ENCODE measurements at regions not wholly inside any gene's neighbourhood (a gene's known extent, or its start where the extent isn't known, plus 50 kb on each side); places are given as distances from the start of the nearest gene placed in this dataset.

DNA sequence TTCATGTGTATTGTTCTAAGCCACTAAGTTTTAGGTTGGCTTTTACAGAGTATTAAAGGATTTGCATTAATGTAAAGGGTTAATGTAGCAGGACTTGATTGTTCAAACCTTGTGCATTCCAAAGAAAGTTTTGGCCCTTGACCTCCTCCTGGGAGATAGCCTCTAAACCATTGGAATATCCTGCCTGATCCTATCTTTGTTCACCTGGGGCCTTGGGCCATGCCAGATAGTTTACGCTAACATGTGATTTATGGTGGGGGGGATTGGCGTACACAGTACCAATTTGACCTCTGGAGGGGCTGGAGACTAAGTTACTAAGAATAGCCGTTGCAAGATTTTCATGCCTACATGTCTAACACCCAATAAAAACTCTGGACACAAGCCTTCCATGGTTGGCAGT, 1002.7 kb upstream of the PABPC4L start:
- no peak for DNase-seq

DNA sequence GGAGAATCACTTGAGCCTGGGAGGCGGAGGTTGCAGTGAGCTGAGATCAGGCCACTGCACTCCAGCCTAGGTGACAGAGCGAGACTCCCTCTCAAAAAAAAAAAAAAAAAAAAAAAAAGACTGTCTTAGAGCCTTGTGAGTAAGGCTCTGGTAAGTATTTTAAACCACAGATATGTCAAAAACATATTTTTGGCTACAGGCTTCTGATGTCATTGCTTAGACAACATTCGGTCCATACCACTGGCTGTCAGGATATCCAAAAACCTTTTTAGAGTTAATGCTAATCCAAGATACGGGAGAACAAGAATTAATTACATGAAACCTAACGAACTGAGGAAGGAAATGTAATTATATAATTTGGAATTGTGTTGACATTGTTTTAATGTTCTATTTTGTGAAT, 999.5 kb upstream of the PABPC4L start:
- DNase-seq: no peak

DNA sequence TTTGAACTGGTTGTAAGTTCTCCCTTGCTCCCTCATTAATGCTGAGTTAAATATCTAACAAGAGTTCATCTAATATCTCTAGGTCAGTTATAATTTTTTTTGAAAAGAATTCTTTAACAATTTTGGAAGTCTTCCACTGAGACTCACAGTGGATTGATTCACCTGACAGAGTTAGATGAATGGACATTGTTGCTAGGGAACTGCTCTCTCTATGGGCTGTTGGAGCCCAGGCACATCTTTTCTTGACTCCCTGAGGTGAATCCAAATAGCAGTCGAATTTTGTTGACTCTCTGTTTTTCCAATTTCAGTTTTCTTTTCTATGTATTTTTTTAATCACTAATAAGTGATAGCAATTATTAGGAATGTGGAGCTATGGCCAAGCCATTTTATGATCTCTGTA, 996.1 kb upstream of the PABPC4L start:
- no peak for DNase-seq

DNA sequence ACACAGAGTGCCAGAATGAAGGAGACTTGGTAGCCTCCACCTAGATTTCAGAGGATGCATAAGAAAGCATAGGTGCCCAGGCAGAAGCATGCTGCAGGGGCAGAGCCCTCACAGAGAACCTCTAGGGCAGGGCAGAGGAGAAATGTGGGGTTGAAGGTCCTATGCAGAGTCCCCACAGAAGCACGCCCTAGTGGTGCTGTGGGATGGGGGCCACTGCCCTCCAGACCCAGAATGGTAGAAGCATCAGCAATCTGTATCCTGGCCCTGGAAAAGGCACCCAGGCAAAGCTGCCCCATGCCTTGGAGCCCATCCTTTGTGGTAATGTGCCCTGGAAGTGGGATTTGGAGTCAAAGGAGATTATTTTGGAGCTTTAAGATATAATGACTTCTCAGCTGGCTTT, 992.9 kb upstream of the PABPC4L start:
- DNase-seq: no peak

DNA sequence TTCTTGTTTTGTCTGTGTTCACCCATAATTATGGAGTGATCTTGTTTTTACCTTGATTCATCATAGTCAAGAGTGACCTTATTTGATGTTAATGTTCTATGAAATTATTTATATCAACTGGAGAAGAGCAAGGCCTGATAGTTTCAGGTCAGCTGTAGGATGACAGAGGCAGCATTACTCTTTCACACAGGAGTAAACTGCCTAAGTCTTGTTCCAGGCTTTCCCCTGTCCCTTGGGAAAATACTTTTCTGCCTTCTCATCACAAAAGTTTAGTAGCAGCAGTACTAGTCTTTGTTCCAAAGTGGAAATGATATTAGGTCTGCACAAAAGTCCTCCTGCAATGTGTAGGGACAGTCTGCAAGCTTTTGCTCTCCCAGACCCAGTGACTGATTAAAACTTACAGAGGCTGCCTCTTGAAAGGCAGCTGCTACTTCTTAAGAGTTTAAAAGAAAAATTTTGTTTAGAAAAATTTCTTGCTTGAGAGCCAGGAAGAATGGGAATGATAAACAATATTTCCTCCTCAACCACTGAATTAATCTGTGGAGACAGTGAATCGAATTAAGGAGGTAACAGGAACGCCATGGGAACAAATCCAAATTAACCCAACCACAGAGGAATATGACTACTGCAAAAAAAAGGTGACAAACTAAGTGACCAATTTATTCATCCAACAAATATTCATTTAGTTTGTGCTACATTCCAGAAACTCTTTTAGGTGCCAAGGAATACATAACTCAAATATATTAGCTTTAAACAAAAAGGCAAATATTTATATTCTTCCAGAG, 991.4 kb upstream of the PABPC4L start:
- no peak for DNase-seq

DNA sequence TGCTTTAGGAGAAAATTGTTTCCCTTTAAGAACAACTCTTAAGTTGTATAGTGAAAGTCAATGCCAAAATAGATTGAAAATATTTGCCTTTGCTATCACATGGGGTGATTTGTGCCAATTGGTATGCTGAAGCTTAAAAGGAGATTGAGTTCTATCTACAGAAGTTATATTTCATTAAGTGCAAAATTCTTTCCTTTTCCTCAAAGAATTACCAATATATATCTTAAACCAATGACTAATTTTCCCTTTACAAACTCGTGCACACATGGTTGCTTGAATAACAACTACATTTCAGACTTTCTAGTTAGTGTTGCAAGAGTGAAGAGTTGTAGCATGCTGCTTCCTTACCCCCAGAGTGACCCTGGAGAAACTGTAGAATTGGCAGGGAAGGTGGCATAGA, 990.0 kb upstream of the PABPC4L start:
- DNase-seq: no peak

DNA sequence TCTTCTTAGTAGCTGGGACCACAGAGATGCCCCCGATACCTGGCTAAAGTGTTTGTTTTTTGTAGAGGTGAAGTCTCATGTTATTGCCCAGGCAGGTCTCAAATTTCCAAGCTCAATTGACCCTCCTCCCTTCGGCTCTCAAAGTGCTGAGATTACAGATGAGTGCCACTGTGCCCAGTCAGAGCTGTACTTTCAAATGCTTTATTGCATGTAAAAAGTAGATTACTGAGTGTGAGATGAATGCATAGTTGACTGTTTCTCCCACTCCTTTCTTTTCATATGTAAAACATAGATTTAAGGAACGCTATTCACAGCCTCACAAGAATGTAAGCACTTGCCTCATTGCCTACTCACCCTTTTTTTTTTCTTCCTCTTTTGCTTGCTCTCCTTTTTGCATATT, 984.4 kb upstream of the PABPC4L start:
- no peak for DNase-seq

DNA sequence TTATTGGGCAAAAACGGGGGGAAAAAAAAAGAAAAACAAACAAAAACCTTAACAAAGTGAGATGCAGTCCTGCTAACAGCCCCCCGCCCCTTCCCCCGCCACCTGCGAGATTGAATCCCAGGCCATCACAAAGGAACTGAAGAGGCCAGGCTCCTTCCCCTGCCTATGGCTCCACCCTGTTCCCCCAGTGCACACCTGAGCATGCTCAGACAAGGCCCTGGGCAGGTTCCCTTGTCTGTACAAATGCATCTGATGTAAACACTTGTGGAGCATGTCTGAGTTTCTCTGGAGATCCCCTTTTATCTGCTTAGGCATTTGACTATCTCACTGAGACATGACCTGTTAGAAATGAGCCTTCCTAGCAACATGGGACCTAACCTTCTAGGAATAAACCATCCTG, 983.7 kb upstream of the PABPC4L start:
- no peak for DNase-seq

DNA sequence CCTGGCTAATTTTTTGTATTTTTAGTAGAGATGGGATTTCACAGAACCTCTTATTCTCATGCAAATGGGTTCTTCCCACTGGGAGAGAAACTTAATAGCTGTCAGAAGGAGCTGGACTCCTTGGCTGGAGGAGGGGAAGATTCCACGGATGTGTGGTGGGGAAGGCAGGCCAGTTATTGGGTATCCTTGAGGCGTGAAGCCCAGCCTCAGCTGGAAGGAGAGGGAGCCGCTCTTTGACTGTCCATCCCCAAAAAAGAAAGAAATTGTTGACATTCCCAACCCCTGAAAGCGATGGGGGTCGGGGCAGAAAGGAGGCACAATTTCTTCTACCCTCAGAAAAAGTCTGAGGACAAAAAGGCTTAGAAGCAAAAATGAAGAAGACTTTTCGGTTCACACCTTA, 983.1 kb upstream of the PABPC4L start:
- DNase-seq: no peak

DNA sequence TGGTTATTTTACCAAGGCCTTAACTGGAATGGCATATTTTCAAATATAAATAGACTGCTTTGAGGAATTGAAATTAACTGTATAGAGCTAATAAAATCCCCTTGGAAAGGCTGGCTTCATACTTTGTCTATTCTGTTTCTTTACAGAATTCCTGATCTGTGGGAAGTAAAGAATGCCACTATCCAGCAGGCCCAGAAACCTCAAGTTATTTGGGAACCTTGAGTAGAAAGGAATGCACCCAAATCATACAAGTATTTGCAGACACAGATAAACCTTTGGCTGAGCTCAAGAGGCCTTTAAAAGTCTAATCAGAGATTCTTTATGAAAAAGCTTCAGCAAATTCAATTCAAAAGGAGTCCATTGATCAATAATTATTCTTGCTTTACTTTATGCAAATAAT, 975.7 kb upstream of the PABPC4L start:
- DNase-seq: no peak

DNA sequence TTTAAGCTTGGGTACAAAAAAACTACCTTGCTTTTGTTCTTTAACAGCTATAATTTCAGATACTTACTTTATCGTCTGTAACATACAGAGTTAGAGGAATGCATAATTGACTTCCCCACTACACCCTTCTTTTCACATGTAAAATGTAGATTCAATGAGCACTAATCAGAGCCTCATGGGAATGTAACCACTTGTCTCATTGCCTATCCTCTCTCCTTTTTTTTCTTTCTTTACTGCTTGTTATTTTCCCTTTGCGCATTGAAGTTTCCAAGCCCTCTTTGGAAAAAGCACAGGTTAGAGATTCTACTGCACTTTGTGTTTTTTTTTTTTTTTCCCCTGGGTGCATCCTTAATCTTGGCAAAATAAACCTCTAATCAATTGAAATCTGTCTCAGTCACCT, 965.1 kb upstream of the PABPC4L start:
- no peak for DNase-seq

DNA sequence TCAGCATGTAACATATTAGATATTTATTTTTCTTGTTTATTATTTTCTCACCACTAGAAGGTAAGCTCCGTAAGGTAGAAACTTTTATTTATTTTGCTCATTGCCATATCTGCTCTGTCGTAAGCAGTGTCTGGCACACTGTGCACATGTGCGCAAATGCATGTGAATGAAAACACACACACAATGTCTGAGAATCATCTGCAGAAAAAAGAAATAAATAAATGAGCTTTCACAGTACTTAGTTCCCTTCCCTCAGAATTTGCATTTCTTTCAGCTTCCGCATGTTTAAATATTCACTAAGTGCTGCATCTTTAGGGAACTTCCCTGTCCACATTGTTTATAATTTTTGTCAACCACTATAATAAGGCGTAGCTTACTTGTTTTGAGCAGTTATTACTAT, 963.0 kb upstream of the PABPC4L start:
- no peak for DNase-seq

DNA sequence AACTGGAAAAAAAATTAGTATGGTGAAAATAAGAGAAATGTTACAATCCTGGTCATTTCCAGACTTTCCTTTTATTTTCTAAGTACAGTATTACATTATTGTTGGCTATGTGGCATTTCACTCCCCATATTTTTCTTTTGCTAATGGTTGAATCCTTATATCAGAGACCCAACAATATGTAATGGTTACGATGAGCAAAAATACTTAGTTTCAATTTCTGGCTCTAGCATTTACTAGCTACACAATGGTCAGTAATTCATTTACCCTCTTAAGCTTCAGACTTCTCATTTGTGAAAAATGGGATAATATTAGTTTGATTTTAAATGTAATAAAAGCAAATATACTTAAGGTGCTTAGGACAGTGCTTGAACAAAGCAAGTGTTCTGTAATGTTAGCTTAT, 942.9 kb upstream of the PABPC4L start:
- DNase-seq: no peak

DNA sequence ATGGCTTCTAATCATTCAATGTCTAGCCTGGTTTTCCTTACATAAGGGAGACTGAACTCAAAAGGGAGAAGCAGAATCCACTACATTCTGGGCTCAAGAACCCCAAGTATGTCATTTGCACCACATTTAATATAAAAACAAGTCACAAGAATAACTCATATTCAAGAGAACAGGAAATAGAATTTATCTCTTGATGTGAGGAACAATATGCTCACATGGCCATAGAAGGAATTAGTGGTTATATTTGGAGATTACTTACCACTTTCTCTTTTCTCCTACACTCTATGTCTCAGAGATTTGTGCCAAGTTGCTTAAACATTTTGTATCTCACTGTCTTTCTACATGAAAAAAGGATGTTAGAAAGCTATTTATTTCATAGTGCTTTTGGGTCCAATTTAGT, 922.6 kb upstream of the PABPC4L start:
- DNase-seq: no peak

DNA sequence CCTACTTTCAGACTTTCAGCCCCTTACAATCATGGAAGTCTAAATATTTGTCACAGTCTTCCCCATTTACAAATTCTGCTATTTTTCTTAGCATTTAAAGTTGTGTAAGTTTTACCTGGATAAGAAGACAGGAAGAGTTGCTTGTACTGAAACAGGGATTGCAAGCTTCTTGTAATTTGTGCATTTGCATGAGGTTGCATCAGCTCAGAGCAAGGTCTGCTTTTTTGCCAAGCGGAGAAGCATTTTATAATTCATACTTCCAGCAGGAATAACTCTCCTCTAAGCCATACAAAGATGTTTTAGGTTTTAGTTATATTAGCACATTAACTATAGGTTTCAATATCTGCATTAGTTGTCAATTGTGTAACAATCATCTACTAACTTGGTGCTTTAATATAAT, 922.0 kb upstream of the PABPC4L start:
- no peak for DNase-seq

DNA sequence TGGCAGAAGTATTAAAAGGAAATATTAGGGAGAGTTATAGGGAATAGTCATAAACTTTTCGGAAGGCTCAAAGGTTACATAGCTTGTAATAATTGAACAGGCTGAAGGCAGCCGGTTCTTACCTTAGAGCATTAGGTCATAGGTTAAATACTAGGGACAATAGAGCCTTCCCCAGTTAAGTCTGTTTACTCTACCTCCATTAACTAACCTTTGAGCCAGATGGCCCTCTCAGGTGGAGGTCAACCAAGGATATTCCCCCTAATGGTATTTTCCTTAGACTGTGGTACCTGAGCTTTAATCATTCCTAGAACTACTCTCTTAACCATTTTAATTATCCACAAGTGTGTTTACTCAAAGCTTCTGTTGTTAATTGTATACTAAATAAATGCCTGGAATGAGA, 920.9 kb upstream of the PABPC4L start:
- no peak for DNase-seq

DNA sequence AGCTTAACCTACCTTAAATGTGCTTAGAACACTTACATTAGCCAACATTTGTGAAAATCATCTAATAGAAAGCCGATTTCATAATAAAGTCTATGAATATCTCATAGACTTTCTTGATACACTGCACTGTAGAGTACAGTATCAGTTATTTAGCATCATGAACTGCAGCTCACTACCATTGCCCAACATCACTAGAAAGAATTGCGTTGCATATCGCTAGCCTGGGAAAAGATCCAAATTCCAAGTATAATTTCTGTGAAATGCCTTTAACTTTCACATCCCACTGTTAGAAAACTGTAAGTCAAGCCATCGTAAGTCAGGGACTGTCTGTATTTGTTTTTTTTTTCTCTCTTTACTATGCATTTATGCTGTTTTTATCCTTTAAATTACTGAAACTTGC, 918.6 kb upstream of the PABPC4L start:
- no peak for DNase-seq

DNA sequence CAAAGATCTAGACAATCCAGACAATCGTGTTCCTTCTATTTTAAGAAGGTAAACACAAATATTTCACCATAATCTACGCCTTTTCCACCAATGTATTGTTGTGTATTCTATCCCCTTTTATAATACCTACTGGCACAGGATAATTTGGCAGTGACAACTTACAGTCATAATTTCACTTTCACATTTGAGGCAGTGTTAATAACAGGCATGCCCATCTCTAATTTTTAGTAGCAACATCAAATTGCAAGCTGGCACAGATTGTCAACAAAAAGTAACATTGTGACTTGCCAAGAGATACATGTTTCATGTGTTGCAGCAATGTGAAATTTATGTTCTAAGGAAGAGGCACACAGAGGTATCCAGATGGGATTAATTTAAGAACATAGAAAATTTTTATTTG, 912.5 kb upstream of the PABPC4L start:
- no peak for DNase-seq

DNA sequence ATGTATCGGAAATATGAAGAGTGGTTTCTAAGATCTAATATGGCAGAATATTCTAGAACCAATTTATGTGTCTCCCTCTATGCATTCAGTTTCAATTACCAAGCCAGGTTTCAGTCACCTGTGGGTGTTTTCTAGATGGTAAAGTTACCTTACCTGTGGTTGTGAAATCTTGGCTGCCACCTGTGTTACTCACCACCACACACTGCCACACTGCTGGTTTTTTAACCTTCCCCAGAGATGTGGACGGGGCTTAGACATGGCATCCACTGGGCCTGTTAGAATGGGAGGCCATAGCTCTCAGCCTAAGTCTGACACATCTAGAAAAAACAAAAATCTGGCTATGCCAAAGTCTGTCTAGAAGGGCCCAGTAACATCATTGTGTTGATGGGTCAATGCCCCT, 896.5 kb upstream of the PABPC4L start:
- no peak for DNase-seq

DNA sequence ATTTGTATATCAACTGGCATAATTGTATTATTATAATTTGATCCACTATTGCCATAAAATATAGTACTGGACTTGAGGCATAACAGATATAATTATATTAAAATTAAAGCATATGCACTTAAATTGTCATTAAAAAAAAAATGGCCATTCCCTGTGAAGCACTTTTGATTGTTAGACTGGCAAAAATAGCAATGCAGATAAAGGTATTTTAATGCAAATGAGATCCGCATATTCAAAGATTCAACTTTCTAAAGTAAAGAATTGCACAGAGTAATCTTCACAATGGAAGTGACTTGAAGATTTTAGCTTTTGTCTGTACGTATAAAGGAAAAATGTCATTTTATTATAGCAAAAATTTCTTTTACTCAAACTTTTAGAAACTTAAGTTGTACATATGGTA, 871.8 kb upstream of the PABPC4L start:
- DNase-seq: no peak

DNA sequence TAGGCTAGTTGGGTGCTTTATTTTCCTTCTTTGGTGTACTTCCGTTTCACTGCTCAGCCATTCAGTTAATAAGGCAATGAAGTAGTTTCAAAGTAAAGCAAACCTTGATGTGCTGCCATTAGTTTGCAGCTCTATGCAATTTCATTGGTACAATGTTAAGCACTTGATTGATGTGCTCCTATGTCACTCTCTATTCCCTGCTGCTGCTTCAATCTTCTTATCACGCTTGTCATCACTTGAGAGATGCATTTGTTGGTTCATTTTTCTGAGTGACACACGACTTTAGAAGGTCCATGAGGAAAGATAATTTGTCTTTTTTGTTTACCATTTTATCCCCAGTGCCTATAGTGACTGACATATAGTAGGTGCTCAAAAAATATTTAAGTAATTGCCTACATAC, 871.0 kb upstream of the PABPC4L start:
- no peak for DNase-seq

DNA sequence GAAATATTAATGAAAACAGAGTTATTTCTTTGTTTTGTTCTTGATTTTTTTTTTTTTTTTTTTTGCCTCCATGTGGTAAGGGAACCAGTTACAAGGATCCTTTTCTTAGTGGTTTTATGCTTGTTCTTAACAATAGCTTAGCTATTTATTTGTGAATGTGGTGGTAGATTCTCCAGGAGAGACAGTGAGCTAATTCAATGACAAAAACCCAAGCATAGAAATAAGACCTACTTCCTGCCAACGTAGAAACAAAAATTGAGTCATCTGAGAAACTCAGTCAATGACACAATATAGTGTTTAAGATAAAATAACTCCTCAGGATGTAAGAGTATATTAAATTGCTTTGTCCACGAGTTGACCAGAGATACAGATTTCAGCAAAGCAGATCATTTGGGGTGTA, 863.8 kb upstream of the PABPC4L start:
- no peak for DNase-seq

DNA sequence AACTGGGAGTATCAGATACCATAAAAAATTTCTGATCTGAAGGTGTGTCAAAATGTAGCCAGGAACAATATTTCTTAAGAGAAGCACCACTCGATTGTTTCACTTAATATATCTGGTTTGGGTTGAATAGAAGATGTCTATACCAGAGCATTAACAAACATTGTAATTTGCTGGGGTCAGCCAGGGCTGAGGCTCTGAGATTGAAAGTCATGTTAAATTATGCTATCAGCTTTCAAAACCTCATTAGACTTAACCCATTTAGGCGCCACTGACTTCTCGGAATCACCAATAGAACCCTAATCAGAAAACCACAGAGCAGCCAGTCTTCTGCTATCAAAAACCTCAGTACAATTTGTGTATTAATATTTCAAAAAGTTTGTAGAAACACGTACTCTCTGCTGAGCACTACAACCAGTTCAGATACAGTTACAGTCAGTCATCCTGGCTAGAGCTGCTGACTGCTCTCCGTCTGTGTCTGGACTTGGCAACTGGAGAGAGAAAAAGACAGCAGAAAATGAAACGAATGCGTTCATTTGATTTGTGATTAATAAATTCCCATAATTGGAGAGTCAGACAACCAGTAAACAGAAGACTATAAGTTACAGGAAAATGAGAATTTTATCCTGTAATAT, 848.6 kb upstream of the PABPC4L start:
- no peak for DNase-seq

DNA sequence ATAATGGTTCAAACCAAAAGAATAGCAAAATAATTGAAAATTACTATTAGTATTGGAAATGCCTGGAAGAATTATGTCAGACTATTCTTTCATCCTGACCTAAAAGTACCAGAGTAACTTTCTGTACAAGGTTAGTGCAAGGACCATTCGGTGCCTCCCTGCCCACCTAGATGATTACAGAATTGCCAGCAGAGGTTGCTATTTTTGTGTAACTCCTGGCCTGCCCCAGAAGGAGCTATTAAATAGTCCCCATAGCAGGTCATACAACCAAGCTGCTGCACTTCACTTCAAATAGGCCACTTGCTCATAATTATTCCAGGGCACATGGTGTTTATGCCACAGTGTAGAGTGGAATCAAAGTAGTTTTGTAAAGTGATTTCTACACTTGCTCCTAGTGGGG, 831.1 kb upstream of the PABPC4L start:
- DNase-seq: no peak

DNA sequence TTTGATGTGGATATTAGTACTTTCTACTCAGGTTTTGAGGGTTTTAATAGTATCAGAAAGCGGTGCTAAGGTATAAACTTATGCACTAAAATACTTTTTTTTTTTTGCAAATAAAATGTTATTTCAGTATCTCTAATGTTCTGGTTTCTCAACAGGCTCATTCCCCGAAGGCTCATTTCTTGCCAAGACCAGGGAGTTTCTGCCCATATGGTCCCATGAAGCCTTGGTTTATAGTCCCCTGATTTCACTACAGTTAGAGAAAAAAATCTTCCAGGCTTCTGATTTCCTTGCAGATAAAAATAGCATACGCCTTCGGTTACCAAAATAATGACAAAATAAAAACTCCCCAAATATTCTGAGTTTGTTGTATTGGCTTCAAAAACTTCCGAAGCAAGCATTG, 814.2 kb upstream of the PABPC4L start:
- DNase-seq: no peak
